OCI-M1 (cell line): ENCODE measurements at regions not wholly inside any gene's neighbourhood (a gene's known extent, or its start where the extent isn't known, plus 50 kb on each side); places are given as distances from the start of the nearest gene placed in this dataset.

Source experiments
- DNase-seq: peaks from one replicate; lab custom pipeline; 2025; lab: John Stamatoyannopoulos, UW

DNA sequence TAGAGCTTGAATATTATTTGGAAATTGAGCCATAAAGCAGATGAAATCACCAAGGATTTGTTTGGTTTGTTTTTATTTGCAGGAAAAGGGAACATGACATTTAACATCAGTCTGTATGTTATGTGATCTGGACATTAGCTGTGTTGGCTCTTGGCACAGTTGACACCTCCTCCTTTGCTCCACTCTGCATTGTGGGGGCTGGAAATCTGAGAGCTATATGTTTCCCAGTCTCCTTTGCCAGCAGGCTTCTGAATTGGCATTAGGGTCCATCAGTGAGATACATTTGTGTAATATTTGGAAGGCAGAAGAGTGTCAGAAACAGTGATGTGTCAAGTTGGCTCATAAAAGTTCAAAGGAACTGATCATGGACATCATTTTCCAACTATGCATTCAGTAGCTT lies 322.1 kb upstream of the ATP2B1 start:
- DNase-seq = no peak

GRCh38 chr12:90029317-90029716 lies 320.7 kb upstream of the ATP2B1 start:
- no peak for DNase-seq

DNA sequence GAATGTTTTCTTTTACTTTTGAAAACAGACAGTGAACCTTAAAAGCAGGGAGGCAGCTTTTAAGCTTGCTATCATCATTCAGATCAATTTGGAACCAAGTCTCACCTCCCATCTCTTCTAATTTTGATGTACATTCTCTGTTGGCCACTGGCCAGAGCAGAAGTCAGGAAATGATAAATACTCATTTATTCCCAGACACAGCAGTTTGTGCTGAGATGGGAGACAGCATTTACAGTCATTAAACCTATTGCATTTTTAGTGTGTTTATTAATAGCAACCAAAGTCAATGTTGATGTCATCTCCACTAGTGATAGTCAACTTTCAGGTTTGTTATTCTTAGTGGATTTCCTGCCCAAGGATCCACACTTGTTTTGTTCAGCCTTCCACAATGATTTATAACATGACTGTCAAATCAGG lies 320.0 kb upstream of the ATP2B1 start:
- no peak for DNase-seq

DNA sequence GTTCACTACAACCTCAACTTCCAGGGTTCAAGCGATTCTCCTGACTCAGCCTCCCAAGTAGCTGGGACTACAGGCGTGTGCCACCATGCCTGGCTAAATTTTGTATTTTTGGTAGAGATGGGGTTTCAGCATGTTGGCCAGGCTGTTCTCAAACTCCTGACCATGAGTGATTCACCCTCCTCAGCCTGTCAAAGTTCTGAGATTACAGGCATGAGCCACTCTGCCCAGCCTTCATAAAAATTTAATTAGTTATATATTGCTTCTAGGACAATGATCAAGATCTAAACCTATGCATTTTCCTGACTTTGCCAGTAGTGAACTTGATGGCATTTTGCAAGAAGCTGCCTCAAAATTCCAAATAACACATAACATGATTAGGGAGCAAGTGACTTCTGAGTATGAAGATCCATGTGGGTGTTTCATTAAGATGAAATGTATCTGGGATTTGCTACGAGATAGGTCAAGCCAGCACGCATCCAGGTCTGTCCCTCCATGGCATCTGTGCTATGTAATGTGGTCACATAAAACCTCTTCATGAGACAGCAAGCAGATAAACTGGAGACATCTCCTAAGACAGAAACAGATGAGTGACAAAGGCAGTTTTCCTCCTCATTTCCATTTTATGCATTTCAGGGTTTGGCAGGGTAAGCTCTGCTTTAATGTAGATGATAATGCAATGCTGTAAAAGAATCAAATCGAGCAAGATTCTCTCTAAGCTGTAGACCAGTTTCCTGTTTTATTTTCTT lies 319.4 kb upstream of the ATP2B1 start:
- no peak for DNase-seq

GRCh38 chr12:90027041-90027440 lies 318.4 kb upstream of the ATP2B1 start:
- DNase-seq = no peak

DNA sequence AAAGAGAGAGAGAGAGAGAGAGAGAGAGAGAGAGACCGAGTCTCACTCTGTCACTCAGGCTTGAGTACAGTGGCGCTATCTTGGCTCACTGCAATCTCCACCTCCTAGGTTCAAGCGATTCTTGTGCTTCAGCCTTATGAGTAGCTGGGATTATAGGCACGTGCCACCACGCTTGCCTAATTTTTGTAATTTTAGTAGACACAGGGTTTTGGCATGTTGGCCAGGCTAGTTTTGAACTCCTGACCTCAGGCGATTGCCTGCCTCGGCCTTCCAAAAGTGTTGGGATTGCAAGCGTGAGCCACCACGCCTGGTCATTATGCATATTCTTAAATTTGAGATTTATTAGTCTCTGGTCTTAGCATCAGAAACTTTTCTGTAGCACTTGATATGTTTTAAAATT lies 317.9 kb upstream of the ATP2B1 start:
- no peak for DNase-seq

DNA sequence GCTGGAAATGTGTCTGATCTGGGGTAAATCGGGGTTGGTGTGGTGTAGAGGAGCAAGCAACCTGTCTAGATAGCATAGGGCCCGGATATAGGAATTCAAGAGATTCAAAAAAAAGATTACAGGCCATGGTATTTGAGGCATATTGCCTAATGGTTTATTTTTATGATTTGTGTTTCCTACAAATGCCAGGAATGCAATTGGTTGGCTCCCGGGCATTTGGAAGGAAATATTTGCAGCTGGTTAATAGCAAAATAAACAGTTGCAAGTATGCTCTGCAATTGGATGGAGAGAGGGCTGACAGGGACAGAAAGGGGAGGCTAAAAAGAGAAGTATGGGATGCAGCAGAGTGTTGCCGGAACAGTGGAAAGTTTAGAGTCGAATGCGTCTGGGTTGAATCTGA lies 315.6 kb upstream of the ATP2B1 start:
- DNase-seq = no peak

DNA sequence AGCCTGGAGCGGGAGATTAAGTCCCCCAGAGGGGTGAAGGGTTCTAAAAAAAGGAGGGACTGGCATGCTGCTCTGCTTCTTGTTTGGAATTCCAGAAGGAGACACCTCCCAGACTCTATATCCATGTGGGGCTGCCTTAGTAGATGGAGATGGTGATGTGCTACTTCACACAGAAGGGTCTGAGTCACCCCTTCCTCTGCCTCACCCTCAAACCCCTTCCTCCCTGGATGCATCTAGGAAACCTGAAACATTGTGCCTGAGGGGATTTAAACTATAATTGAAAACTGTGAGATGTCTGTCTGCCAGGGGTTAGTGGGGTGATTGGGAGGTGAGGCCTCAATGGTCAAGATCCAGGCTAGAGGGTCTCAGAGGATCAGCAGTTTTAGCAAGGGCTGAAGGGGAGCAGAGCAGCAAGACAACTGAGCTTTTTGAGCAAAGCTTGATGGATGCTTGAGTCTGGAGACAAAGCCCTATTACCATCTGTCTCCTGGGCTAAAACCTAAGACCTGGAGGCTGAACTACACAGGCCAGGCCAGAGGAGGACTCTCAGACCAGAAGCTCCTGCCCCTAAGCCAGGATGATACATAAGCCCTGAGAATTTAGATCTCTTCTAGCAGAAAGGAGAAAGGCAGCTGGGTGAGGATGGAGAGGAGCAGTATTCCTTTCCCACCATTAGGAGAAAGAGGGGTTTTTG lies 314.7 kb upstream of the ATP2B1 start:
- no peak for DNase-seq

DNA sequence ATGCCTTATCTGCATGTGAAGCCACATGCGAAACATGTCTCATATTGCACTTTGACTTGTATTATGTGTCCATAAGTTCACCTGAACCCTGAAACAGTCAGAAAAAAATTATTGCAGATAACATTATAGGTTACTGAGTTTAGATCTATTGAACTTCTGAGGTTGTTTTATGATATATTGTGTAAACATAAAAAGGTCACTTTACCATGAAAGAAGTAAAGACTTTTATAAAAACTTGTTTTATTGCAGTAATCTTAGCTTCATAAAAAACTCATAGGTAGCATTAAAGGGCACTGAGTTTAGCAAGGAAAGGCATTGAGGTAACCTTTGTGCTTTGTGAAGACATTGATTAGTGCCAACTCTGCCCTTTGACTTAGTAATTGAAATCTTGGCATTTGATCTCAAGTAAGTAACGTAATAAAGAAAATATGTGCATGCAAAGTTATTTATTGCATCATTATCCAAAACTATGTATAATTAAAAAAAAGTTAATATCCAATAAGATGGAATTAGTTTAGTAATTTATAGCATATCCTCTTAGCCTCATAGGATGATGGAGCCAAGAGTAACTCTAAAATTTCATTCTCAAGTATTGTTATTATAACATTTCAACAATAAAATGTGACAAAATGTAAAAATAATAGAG lies 313.3 kb upstream of the ATP2B1 start:
- DNase-seq = no peak

DNA sequence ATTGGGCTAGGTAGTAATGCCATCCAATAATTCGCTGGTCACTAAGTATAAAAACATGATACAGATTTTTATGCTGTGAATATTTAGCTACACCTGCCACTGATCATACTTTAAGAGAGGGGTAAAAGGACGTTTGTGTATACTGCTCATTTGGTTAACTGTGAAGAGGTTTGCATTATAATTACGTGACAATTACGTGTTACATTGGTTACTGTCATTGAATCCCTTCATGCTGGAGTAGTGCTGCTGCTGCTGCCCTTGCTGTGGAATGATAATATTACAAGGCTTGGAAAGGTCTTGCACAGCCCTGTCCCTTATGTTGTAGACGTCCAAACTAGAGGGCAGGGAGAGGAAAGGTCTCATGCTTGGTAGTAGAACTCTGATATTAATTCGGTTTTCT lies 312.2 kb upstream of the ATP2B1 start:
- DNase-seq = no peak

DNA sequence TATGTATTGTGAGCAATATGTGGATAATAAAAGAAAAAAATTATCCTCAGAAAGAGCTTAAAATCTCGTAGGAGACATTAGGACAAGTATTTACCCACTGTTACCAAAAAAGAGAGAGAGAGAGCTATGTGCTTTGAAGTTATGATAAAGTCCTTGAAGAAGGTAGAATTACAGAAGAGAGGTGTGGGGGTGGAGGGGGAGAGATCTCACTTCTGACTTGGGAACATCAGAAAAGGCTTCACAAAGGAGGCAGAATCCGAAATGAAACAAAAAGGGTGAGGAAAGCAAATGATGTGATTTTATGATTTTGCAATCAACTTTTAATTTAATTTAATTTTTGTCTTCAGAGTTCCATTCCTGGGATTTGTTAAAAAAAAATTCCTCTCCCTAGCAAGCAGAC lies 311.8 kb upstream of the ATP2B1 start:
- no peak for DNase-seq

DNA sequence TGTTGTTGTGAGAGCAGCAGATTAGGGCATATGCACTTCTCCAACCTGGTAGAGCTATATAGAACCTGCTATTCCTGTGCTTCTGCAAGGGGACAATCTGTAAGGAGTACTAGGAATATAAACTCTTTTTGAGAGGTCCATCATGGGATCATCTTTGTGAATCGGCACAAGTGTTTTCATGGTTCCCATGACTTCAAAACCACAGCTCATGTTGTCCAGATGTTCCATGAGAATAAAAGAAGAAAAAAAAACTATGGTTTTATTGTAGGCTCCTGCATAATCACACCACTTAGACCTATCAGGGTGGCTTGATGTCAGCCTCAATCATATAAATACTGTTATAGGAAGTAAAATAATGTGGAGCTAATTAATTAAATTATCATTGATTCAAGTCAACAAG lies 311.4 kb upstream of the ATP2B1 start:
- no peak for DNase-seq

- DNase-seq = no peak
Observed at GRCh38 chr12:90017316-90017715, 308.7 kb upstream of the ATP2B1 start.

- no peak for DNase-seq
Observed at GRCh38 chr12:90015228-90015627, 306.6 kb upstream of the ATP2B1 start.

- DNase-seq = peak; percentile 36
Observed at GRCh38 chr12:90013409-90013808, 304.8 kb upstream of the ATP2B1 start.

- peak; percentile 19 for DNase-seq
Observed at GRCh38 chr12:90010089-90010488, 301.5 kb upstream of the ATP2B1 start.

GRCh38 chr12:90008277-90008676 lies 299.6 kb upstream of the ATP2B1 start:
- DNase-seq = no peak

- peak; percentile 78 for DNase-seq
Observed at GRCh38 chr12:90004319-90005074, 295.9 kb upstream of the ATP2B1 start.

GRCh38 chr12:90003688-90004087 lies 295.1 kb upstream of the ATP2B1 start:
- DNase-seq = no peak

- DNase-seq = no peak
Observed at GRCh38 chr12:90000721-90001120, 292.1 kb upstream of the ATP2B1 start.

DNA sequence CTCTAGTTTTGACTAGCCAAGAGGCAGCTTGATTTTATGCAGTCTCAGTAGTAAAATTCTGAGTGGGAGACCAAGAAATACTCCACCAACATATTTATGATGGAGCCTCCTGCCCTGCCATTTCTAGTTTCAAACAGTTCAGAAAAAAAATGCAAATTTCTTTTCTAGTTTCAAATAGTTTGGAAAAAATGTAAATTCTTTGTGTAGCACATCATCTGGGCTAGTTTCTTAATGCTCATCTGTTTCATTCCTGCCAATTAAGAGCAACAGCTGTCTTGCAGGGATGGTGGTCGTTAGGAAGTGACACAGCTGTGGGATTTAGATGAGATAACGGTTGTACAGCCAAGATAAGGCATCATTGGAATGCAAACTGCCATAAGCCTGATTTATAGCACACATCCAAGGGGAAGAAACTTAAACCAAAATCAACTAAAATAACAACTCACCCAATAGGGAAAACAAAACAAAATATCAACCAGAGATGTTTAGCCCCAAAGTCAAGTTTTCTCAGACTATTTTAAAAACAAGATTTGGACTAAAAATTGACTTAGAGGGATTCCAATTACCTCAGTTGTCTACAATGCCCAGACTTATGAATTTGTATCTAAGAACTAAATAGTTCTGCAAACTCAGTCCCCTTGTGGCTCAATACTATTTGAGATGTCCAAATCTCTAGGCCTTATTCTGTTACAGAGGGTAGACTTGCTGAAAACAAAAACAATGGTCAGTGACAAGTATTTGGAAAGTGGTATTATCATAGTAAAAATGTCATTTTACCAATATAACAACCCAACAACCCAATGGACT lies 291.3 kb upstream of the ATP2B1 start:
- no peak for DNase-seq

DNA sequence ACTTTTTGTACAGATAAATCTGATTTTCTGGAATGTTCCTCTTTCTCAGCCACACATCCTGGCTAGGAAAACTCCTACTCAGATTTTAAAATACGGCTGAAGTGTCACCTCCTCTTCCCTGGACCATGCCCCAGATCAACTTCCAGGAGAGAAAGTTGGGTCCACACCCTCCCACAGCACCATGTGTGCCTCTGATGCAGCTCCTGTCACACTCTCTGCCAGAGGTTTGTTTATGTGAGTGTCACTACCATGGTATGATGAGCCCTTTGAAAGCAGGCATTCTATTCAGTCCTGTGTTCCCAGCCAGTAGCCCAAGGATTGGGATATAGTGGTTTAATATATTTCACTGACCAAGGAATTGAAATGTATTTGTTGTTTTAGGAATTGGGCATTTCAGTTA lies 287.2 kb upstream of the ATP2B1 start:
- no peak for DNase-seq
